HFFc6 (cell line): ENCODE measurements at regions not wholly inside any gene's neighbourhood (a gene's known extent, or its start where the extent isn't known, plus 50 kb on each side); places are given as distances from the start of the nearest gene placed in this dataset.

Experiments used
- DNase-seq: peaks from one replicate; pipeline ENCODE4 v3.0.0-alpha.2; 2018
- H3K27ac Mint-ChIP-seq: 2 replicates; pipeline ENCODE4 v1.8.0; 2020; ENCODE audit warnings: mild to moderate bottlenecking, mixed read lengths
- H3K27me3 Mint-ChIP-seq: 2 replicates; pipeline ENCODE4 v1.8.0; 2021; ENCODE audit warnings: mild to moderate bottlenecking, moderate library complexity, mixed read lengths; ENCODE audit not compliant: insufficient read depth
- H3K36me3 Mint-ChIP-seq: 2 replicates; pipeline ENCODE4 v1.8.0; 2021; ENCODE audit warnings: low read depth, mixed read lengths
- H3K4me1 Mint-ChIP-seq: 2 replicates; pipeline ENCODE4 v1.8.0; 2020; ENCODE audit warnings: low read depth, mixed read lengths
- H3K4me3 Mint-ChIP-seq: 2 replicates; pipeline ENCODE4 v1.8.0; 2020; ENCODE audit warnings: mild to moderate bottlenecking, moderate library complexity, mixed read lengths
- H3K9me3 Mint-ChIP-seq: 2 replicates; pipeline ENCODE4 v1.8.0; 2020; ENCODE audit warnings: mild to moderate bottlenecking, mixed read lengths
- TF ChIP-seq, protein P1 (sequence below): fragments of 200-600 bp; sonication (generic); IDR thresholded peaks from 2 replicates; pipeline ENCODE4 v1.5.0; 2021; ENCODE audit warnings: antibody characterized with exemption, mild to moderate bottlenecking

DNA sequence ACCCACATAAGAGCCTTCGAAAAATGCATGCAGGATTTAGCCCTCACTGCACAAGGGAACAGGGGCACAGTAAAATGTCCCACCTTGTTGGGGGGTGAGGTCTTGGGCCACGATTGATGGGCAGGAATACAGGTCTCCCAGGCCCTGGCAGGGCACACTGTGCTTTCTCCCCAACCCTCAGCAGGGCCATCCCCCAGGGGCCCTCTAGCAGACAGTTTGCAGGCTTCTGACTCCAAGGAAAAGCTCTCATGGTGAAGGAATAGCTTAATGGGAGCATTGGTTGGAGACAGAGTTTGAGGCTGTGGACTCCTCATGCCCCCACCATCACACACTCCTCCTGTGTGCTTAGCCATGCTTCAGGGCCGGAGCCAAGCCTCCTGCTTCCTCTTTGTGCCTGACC is 484.6 kb downstream of the ZNF536 start:
- Mint-ChIP-seq H3K27ac (no peak overlapping the region), H3K4me1 (no peaks in the 10 kb centered on the region), H3K4me3 (no peak overlapping the region), H3K9me3 (peaks cover 82% of the 10 kb centered on the region), H3K27me3 (peaks cover 2% of the 10 kb centered on the region; the same call in 1 of the 2 replicates), H3K36me3 (no peaks in the 10 kb centered on the region)
- TF ChIP-seq, protein P1, sequence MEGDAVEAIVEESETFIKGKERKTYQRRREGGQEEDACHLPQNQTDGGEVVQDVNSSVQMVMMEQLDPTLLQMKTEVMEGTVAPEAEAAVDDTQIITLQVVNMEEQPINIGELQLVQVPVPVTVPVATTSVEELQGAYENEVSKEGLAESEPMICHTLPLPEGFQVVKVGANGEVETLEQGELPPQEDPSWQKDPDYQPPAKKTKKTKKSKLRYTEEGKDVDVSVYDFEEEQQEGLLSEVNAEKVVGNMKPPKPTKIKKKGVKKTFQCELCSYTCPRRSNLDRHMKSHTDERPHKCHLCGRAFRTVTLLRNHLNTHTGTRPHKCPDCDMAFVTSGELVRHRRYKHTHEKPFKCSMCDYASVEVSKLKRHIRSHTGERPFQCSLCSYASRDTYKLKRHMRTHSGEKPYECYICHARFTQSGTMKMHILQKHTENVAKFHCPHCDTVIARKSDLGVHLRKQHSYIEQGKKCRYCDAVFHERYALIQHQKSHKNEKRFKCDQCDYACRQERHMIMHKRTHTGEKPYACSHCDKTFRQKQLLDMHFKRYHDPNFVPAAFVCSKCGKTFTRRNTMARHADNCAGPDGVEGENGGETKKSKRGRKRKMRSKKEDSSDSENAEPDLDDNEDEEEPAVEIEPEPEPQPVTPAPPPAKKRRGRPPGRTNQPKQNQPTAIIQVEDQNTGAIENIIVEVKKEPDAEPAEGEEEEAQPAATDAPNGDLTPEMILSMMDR = no peak
- no peak for DNase-seq

DNA sequence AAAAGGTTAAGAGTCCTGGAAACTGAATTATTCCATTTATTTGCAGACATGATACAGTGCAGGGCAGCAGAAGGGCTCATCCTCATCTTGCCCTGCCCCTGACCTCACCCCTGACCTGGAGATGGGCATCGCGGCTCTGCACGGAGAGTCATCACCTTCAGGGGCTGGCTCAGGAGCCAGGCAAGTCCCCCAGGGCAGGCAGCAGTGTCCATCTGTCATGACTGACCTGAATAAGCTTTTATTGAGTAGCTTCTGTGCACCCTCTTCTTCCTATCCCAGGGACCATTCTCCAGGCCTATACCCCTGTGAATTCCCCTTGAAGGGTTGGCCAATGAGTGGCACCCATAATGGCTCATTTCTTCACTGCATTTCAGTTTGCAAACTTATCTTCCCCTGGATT is 484.2 kb downstream of the ZNF536 start:
- no peak overlapping the region for H3K4me3 Mint-ChIP-seq
- no peak for DNase-seq
- H3K4me1 Mint-ChIP-seq = no peaks in the 10 kb centered on the region
- peaks cover 82% of the 10 kb centered on the region for H3K9me3 Mint-ChIP-seq
- no peak overlapping the region for H3K27ac Mint-ChIP-seq
- H3K27me3 Mint-ChIP-seq = peaks cover 2% of the 10 kb centered on the region; the same call in 1 of the 2 replicates
- no peaks in the 10 kb centered on the region for H3K36me3 Mint-ChIP-seq
- TF ChIP-seq, protein P1 = no peak

DNA sequence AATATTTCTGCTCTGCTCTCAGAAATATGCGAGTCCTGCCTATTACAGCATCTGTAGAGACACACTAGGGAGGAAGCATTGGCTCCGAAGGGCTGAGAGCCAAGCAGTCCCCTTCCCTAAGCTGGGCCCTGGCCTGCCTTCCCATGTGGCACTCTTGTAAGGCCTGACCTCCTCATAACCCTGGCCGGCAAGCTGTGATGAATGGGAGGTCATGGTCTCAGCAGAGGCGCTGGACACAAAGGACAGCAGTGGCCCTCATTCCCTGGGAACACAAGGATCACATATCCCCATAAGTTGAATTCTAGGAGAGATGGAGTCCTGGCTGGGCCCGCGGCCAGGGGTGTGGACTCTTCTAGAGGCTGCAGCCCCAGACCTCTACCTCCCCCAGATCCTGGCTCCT is 483.3 kb downstream of the ZNF536 start:
- Mint-ChIP-seq H3K9me3 (peaks cover 76% of the 10 kb centered on the region), H3K36me3 (no peaks in the 10 kb centered on the region), H3K4me1 (no peaks in the 10 kb centered on the region), H3K27me3 (no peaks in the 10 kb centered on the region), H3K4me3 (no peak overlapping the region), H3K27ac (no peak overlapping the region)
- DNase-seq = no peak
- TF ChIP-seq, protein P1 = no peak

DNA sequence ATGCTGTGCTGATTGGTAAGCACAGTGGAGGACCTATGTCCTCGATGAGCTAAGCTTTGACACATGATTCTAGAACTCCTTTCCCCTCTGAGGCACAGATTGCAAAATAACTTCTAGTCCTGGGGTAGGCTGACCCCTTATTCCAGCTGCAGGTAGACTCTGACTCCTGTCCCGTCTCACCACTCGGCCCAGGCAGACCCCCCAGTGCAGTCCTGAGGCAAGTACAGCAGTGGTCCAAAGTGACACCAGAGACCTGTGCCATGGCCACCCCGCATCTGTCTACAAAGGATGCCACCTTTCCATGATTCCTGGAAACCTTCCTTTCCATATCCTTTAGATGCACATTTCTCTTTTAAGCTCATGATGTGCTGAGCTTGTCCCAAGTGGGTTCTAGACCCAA is 482.5 kb downstream of the ZNF536 start:
- Mint-ChIP-seq H3K4me3 (no peak overlapping the region), H3K36me3 (no peaks in the 10 kb centered on the region), H3K9me3 (peaks cover 69% of the 10 kb centered on the region), H3K27me3 (no peaks in the 10 kb centered on the region), H3K4me1 (no peaks in the 10 kb centered on the region), H3K27ac (no peak overlapping the region)
- DNase-seq = no peak
- TF ChIP-seq, protein P1 = no peak

DNA sequence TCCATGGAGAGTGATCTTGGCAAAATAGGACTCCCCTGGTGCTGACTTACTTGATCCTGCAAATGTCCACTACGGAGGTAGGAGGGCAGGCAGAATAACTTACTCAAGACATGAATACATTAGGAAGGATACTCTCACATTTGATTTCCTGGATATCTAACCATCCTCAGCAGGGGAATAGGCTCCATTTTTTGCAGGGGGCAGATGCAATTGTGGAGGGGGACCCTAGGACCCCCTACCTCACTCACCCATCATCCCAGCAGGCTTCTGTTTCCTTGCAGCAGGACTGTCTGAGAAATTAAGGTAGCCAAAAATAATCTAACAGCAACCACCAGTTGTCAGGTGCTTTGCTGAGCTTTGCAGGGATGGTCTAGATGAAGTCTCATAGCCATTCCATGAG is 482.0 kb downstream of the ZNF536 start:
- TF ChIP-seq, protein P1 = no peak
- Mint-ChIP-seq H3K27me3 (no peaks in the 10 kb centered on the region), H3K36me3 (no peaks in the 10 kb centered on the region), H3K9me3 (peaks cover 65% of the 10 kb centered on the region), H3K4me3 (no peak overlapping the region), H3K27ac (no peak overlapping the region), H3K4me1 (no peaks in the 10 kb centered on the region)
- DNase-seq = no peak

DNA sequence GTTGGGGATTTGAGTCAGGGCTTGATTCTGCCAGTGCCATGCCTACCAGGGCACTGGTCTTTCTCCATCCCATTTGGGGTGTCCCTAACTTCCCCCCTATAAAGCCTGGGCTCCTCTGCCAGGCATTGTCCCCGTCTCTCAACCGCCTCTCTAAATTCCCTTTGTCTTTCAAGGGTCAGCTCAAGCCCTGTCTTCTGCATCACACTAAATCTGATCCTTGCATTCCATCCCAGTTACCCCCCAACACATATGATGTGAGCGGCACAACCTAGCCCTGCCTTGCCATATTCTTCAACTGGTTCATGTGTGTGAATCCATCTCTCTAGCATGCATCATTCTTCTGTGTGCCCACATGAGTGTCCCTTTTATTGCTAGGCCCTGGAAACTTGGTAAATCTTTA is 480.9 kb downstream of the ZNF536 start:
- Mint-ChIP-seq H3K9me3 (peaks cover 62% of the 10 kb centered on the region), H3K27ac (no peak overlapping the region), H3K36me3 (no peaks in the 10 kb centered on the region), H3K27me3 (no peaks in the 10 kb centered on the region), H3K4me3 (no peak overlapping the region), H3K4me1 (no peaks in the 10 kb centered on the region)
- TF ChIP-seq, protein P1 = no peak
- DNase-seq = no peak
